ENCODE measurements at regions not wholly inside any gene's neighbourhood (a gene's known extent, or its start where the extent isn't known, plus 50 kb on each side); places are given as distances from the start of the nearest gene placed in this dataset.

DNA sequence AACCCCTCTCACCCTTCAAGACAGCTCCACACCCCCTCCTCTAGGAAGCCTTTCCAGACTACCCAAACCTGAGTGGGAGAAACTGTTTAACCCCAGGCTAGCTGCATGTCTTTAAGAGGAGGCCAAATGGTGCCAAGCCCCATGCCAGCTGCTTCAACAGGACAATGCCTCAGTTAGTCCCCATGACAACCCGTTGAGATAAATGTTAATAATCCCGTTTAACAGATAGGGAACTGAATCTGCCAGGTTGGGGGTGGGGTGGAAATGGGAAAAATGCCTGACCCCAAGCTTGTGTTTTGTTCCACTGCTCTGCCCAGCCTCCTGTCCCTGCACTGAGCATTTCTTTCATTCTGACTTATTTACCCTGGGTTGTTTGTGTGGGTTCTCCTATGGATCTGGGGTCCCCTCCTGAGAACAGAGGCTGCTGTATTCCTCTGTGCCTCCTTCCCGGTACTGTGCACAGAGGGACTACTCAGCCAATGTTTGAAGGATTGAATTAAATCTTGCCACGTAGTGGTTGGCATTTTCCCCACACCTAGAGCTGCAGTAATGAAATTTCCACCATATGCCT is 452.6 kb upstream of the ZMIZ1 start:
- no peak for DNase-seq (ENCODE audit: low read depth, low spot score)

DNA sequence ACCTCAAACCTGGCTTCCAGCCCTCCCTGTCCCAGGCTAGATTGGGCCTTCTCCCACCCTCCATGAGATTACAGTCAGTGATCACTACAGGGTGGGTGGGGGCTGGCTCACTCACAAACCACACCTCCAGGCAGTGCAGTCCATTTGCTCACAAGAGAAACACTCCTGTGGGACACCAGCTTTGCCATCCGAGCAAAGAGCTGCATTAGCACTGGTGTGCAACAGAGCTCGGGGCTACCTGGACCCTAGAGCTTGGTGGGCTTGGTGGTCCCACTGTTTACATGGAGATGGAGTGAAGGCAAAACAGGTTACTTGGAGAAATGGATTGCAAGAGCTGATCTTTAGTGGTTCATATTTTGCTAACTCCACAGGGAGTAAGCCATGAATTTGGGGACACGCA is 451.7 kb upstream of the ZMIZ1 start:
- DNase-seq (ENCODE audit: low read depth, low spot score), result no peak

DNA sequence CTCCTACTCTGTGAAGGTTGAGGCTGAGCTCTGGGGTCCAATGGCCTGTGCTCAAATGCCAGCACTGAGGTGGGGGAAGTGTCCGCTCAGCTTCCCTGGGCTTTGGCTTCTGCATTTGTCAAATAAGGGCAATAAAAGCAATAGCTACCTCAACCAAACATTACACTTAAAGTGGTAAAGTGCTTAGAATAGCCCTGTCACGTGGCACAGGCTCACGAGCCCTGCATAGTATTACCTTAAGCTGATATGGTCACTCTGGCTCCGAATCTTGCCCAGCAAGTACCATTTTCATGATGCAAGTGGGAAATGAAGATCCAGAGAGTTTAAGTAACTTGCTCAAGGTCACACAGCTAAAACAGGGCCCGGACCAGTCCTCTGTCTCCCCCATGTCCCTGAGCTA is 451.1 kb upstream of the ZMIZ1 start:
- no peak for DNase-seq (ENCODE audit: low read depth, low spot score)

DNA sequence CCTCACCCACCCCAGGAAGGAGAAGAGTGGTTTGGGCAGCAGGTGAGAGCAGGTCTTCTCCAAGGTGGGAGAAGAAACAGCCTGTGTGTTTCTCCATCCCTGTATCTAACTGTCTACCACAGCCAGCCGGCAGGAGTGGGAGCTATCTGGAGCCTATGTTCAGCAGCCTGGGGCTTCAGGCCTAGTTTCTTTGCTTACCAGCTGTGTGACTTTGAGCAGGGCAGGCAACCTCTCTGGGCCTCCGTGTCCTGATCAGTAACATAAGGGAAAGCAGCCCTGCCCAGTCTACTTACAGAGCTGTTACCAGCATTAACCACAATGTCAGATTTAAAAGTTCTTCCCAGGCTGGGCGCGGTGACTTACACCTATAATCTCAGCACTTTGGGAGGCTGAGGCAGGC is 450.7 kb upstream of the ZMIZ1 start:
- no peak for DNase-seq (ENCODE audit: low read depth, low spot score)

DNA sequence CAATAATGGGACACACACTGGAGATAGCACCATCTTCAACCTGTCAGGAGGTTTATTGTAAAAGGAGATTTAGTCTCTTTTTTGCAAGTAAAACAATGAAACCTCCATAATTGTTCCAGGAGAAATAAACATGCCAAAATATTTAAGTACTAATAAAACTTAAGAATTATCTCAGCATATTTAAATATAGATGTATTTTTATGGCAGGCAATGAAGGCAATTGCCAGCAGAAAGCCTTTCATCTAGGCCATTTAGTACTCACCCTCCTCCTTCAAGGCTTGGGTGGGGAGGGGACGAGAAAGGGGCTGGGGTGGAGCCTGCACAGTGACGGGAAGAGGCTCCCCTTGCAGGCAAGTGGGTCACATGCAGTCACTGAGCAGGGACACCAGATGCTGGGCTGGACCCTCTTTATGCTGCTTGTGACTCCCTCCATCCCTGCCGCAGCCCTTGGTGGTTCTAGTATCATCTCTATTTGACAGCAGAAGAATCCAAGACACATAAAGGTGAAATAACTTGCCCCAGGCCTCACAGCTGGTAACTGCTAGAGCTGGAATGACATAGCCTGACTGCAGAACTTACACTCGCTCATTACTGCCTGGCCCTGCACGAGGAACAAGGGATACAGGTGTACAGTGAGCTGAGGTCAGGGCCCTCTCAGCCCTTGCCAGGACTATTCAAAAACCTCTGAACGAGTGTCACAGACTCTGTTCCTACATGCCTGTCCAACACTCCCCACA is 449.5 kb upstream of the ZMIZ1 start:
- DNase-seq (ENCODE audit: low read depth, low spot score), result no peak

DNA sequence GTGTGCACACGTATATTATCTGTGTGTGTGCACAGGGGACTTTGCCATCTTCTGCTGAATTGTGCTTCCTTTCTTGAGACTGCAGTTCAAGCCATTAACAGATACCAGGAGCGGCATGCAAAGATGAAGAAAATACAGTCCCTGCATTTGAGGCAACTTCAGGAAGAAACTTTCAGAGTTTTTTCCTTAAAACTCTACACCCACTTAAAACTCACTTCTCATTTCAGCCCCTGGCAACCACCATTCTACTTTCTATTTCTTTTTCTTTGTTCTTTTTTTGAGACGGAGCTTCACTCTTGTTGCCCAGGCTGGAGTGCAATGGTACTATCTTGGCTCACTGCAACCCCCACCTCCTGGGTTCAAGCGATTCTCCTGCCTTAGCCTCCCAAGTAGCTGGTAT is 448.9 kb upstream of the ZMIZ1 start:
- DNase-seq (ENCODE audit: low read depth, low spot score), result no peak

DNA sequence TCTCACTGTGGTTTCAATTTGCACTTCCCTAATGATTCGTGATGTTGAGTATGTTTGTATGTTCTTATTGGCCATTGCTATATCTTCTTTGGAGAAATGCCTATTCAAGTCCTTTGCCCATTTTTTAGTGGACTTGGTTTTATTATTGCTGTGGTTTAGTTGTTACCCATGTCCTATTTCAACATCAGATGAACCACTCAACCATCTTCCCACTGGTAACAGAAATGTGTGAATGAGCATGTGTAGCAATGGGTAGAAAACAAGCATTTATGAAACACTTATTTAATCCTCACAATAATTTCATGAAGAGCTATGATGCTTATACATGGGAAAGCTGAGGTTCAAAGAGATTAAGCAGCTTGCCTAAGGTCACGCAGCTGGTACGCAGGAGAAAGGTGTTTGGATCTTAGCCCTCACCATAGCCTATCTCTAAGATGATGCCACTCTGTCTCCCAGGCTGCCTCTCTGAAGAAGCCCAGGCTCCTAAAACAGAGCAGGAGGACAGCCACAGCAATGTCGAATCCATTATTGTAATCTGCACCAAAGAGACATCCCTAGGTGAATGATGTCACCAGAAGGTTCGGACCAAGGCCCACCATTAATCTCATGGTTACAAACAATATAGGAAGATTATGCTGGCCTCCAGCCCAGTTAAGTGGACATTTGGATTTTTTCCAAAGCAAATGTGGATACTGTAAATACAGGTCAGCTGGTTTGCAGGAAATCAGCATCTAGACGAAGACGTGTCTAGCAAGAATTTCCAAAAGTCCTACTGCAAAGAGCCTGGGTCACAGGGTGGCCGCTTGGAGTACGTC is 447.6 kb upstream of the ZMIZ1 start:
- DNase-seq (ENCODE audit: low read depth, low spot score), result no peak

DNA sequence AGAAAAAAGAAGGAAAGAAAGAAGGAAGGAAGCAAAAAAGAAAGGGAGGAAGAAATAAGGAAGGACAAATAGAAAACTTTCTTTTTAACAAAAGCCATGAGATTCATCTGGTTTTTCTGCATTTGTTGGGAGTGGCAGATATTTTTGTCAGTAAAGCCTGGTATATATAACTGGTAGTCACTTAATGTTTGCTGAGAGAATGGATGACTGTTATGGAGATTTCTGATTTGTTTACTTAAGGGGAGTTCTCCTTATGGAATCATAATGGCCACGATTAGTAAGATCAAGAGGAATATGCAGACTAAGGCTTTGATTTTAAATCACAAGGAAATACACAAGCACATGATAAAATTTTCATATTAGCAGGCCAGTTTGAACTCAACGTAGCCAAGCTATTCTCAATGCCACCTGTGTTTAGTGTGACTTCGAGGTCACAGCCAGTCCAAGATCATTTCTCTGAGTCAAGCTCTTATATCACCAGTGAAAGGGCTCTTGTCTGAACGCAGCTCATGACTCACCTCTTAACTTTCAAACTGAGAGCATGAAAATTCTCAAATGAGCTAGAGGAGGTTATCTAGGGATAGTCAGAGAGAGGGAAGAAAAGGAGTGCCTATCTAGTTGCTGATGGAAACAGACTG is 445.1 kb upstream of the ZMIZ1 start:
- peak; percentile 81 for DNase-seq (ENCODE audit: low read depth, low spot score)

DNA sequence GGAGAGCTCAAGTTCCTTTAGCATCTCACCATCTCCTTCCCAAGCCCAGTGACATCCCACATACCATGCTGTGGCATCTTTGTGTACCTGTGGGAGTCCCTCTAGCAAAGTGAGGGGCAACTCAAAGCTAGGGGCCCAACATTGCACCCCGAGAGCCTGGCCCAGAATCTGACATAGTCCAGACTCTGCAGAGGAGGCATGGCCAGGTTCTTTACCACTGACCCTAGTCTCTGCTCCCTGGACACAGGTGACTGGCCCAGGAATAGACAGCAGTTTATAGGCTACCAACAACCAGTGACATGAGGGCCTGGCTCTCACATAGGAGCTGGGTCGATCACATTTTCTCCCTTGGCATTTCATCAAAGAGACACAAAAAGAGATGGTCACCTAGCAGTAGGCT is 444.0 kb upstream of the ZMIZ1 start:
- no peak for DNase-seq (ENCODE audit: low read depth, low spot score)

DNA sequence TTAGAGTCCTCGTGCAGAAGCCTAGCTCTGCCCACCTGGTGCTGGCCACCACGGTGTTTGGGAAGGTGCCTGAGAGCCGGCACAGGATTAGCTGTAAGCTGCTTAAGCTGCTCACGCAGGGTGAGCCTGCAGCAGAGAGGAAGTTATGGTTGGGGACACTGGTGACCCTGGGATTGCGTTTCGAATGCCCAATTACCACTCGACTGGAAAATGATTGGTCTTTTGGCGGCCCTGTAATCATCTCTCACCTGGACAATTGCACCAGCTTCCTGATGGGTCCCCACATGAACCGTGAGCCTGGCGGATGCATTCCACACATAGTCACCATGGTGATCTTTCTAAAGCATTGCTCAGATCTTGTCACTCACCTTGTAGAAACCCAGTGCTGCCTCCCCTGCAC is 442.3 kb upstream of the ZMIZ1 start:
- DNase-seq (ENCODE audit: low read depth, low spot score), result no peak

DNA sequence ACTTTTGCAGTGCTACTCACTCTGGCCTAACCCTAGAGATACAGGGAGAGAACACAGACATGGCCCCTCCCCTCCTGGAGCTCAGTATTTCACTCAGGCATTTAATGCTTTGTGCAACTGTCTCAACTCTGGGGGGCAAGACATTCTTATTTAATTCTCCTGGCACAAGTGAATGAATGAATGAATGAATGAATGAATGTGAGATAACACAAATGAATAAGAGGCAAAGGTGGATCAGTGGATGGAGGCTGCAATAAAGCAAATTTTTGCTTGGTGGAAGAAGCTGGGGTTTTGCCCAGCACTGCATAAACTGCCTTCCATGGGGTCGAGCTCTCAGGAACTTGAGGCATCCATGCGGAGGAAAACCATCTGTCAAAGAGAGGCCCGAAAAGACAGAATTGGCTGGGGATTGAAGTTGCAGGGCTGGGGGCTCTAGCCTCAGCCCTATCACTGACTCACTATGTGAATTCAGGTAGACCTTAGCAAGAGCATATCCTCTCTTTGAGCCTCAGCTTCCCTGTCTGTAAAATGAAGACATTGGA is 441.4 kb upstream of the ZMIZ1 start:
- DNase-seq (ENCODE audit: low read depth, low spot score), result no peak

DNA sequence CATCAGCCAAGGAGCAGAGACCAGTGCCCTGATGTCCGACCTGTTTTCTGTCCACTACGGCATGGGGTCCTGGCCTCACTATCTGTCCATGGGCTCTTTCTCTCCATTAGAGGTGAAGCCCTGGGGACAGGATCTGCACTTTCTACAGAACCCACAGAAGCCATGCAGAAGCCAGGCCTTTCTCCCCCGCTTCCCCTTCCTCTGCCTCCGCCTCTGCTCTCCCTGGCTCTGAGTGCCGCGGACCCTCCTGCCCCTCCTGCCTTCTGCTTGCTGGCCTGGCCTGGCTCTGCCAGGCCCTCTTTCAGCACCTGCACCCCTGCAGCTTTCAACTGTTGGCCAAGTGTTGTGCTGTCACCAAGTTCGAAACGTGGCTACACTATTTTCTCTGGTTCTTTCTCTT is 439.8 kb upstream of the ZMIZ1 start:
- no peak for DNase-seq (ENCODE audit: low read depth, low spot score)

DNA sequence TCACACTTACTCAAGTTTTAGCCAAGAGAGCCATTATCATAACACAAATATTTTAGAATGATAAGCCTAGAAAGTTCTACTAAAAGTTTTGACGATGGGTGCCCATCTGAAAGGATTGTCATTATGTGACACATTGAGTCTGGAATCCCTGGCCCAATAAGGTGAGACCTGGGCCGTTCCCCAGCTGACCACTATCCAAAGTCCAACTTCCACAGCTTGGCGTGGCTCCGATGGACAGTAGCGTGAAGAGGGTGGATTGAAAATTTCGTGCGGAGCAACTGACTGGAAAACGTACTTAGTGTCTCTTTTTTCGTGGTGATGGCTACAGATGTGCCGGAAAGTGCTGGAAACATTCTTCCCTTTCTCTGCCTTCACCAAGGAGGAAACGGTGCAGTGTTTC is 439.0 kb upstream of the ZMIZ1 start:
- no peak for DNase-seq (ENCODE audit: low read depth, low spot score)

DNA sequence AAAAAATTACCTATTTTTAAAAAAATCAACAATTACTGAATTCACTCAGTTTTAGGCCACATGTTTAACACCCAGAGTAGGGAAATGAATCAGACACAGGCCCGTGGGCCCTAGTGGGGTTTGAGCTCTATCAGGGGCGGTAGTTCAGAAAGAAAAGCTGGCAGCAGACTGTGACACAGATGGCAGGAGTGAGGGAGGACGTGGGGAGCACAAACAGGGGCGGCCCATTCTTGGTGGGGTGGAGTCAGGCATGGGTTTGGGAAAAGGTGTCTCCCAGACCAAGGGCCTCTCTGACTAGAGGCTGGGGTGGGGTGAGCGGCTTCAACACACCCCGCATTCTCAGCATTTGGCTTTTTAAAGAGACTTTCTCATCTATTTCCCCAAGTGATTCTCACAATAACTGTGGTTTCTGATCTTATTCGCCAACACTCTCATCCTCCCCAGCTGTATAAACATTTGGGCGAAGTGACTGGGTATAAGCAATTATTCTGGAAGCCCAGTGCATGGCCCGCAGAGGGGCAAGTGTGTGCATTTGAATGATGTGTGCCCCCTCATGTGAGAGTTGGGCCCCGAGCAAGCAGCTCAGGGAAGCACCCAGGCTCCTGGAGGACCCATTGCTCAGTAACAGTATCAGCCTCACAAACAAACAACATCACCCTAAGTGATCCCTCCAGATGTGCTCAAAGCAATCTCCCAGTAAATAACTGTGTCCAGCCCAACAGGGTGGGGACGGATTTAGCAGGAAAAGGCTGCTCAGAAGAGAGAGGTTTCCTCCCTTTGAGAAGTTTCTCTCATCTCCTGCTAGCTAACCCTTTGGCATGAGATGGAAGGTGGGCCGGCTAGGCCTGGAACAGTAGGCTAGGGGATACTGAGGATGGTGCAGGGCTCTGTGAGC is 437.6 kb upstream of the ZMIZ1 start:
- DNase-seq (ENCODE audit: low read depth, low spot score), result peak; percentile 27

DNA sequence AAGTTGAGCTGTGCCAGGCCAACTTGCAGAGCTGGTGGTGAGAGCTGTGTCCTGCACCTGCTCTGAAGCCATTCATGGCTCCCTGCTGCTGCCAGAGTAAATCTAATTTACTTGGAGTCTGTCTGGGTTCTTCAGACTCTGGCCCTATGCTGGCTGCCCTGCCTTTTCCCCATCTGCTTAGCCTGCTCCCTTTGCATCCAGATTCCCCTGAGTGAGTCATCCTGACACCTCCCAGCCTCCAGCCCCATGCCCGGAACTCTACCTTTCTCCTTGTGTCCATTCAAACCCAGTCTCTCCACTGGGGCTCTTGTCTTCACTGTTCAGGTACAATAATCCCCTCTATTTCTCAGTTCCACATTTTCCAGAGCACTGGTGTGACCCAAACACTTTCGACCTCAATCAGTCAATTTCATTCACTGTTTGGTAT is 434.4 kb upstream of the ZMIZ1 start:
- DNase-seq (ENCODE audit: low read depth, low spot score), result peak; percentile 74

DNA sequence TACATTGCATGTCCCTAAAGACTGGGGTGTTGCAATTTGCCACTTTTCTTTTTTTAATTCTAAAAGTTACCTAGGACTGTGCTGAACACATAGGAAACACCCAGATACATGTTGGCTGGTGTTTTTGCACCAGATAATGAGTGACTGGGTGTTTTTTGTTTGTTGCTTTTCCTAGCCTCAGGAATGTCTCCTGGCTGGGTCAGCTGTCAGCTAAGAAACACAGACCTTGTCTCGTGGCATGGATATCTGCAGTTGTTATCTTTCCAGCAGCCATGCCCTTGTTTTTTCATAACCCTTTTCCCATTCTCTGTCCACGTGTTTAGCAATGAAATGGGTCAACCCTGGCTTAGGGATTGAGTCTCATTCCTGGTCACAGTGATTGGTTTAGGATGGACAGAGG is 433.9 kb upstream of the ZMIZ1 start:
- peak; percentile 86 for DNase-seq (ENCODE audit: low read depth, low spot score)

DNA sequence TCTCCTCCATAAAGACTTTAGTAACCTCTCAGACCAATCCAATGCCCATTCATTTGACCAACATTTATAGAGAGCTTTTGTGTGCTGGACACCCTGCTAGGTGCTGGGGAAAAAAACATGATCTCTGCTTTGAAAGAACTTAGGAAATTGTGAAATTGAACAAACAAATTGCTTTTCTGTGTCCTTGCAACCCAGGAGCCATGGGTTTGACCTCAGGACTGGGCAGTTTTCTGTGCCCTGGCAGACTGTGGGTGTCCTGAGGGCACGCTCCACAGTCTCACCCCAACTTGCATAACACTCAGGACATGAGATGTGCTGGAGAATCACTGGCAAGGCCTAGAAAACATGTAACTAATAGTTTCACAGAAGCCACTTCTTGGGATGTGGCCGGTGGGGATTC is 429.1 kb upstream of the ZMIZ1 start:
- DNase-seq (ENCODE audit: low read depth, low spot score), result no peak

DNA sequence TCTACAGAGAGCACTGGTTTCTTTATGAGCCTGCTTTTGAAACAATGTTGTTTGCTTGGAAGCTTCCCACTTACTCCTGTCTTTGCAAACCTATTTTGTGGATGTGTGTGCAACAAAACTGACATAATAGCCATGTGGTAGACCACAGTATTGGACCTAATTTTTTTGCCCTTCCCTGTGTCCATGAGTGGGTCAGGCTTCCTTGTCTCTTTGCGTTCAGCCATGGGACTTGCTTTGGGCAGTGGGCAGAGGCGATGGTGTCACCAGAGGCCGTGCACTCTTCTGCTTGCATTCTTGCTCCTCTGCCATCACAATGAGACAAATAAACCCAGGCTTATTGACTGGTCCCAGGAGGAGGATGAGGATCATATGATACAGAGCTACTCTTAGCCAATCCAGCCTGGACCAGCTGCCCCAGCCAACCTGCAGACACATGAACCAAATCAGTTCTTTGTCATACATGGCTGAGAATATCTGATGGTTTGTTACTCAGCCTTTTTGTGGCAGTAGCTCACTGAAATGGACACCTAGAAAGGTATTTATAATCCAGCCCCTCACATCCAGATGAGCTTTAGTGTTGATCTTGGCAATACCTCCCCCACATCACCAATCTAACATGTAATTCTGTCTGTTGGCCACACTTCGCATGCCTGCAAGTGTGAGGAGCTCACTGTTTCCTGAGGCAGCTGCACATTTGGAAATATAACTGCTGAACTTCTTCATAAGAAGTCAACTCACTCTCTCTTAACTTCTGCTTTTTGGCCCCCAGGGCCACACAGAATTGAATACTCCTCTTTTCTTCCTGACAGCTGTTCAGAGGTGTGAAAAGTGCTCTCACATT is 427.8 kb upstream of the ZMIZ1 start:
- DNase-seq (ENCODE audit: low read depth, low spot score), result no peak

DNA sequence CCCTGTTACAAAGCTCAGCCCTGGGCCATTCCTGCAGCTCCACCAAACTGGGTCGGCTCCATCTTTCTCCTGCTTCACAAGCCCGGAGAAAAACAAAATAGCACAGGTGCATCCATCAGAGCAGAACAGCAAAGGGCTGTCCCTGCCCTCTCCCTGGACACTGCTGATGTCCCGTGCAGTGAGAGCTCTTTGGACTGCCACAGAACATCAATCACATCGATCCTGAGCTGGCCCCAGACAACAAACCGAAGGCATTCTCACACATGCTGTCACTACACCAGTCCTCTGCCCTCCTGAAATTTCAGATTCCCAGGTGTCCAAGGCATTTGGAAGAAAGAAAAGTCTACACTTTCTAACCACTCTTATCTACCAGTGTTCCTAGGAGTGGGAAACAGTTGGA is 427.1 kb upstream of the ZMIZ1 start:
- DNase-seq (ENCODE audit: low read depth, low spot score), result no peak

DNA sequence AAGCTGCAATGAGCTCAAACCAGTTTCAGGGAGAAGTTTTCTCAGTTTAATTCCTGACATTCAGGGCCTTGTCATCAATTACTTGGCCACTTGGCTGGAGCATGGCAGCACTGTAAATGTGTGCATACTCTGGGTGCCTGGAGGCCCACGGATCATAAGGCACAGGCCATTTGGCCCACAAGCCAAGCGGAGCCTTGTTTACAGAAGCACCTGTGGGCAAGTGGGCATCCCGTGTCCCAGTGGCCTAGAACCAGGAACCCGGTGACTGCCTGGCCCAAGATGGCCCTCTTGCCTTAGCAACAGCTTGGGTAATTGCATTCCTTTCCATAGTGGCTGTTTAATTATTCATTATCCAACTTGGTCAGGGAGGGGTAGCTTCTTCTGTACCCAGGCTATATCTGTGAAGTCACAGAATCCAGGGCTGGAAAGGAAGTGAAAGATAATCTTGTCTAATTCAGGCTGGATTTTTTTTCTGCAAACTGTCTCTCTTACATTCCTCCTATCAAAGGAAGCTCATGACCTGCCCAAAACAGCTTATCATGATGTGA is 426.4 kb upstream of the ZMIZ1 start:
- no peak for DNase-seq (ENCODE audit: low read depth, low spot score)

All from astrocyte of the hippocampus (primary cell).